GM19035 (cell line): ENCODE measurements at regions not wholly inside any gene's neighbourhood (a gene's known extent, or its start where the extent isn't known, plus 50 kb on each side); places are given as distances from the start of the nearest gene placed in this dataset.
"Not testable (repeated sequence)": the region's sequence is repeated elsewhere in the genome, so short reads cannot be mapped to it uniquely, and the experiment has no call there.

Experiments used
- ATAC-seq: cut with Tn5 transposase; IDR thresholded peaks from one replicate; pipeline ENCODE4 v1.9.1; 2021; ENCODE audit not compliant: unreplicated experiment

GRCh38 chr17:16870253-16871245, 101.4 kb downstream of the TNFRSF13B start:
- no peak for ATAC-seq

- not testable (repeated sequence) for ATAC-seq
Observed at GRCh38 chr17:16869531-16870252, 102.2 kb downstream of the TNFRSF13B start.

DNA sequence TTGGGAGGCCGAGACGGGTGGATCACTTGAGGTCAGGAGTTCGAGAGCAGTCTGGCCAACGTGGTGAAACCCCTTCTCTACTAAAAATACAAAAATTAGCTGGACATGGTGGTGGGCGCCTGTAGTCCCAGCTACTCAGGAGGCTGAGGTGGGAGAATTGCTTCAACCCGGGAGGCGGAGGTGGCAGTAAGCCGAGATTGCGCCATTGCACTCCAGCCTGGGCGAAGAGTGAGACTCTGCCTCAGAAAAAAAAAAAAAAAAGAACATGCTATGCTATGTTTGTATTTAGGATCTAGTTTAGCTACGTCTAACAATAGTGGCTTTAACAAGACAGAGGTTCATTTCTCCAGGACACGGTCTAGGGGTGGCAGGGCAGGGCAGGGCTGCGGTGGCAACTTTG, 103.3 kb downstream of the TNFRSF13B start:
- ATAC-seq = not testable (repeated sequence)

DNA sequence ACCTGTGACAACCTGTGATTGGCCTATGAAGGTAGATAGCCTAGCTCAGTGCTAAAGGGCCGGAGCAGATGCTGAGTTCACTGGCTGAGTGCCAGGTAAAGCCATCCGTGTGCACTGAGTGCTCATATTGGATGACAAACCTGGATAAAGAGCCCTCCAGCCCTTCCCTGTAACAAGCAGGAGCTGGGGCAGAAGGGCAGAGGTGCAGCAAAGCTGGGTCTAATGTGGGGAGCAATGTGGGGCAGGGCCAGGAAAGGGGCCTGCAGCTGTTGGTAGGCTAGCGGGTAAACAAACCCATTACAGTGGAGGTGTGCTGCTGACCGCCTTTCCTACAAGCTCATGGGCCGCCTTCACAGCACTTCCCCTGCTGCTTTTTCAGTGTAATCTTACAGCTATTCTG, 104.4 kb downstream of the TNFRSF13B start:
- not testable (repeated sequence) for ATAC-seq

- ATAC-seq = not testable (repeated sequence)
Observed at GRCh38 chr17:16866841-16867240, 105.1 kb downstream of the TNFRSF13B start.

GRCh38 chr17:16866436-16866835, 105.5 kb downstream of the TNFRSF13B start:
- no peak for ATAC-seq

DNA sequence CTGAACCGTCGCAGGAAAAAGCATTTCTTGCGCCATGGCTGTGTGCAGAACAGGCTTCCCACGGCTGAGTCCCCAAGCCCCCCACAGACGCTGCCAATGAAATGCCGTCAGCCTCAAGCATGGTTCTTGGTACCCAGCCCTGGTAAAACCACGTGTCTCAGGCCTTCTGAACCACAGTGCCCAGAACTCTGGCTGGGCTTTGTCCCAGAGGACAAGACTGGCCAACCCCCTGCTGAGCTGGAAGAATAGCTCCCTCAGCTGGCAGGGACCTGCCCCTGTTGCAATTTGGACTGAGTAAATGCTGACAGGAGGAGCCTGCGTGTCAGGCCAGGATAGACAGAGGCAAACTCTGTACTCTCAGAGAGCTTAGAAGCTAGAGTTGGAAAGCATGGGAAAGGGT, 106.2 kb downstream of the TNFRSF13B start:
- not testable (repeated sequence) for ATAC-seq

- ATAC-seq = not testable (repeated sequence)
Observed at GRCh38 chr17:16865077-16865613, 106.8 kb downstream of the TNFRSF13B start.

DNA sequence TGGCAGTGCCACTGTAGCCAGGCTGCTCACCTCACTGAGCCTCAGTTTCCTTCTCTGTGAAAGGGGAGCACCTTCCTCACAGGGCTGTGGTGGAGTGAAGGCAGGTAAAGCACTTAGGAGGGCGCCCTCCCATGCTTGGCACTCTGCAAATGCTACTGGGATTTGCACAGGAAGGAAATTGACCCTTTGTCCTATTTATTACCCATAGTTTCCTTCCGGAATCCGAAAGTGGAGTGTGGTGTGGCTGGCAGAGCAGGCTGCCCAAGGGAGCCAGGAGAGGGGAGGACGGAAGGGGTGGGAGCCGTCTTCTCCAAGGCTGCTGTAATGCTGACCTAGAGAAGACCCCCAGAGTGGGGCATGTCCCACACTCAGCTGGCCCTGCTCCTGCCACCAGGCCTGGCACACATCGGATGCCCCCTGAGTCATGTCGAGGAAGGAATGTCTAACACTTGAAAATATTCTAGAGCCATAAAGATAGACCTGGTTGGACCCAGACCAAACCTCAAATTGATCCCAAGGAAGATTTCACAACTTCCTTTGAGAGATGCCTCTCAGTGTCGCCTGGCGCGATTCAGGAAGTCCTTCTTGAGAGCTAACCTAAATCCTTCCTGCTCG, 107.3 kb downstream of the TNFRSF13B start:
- not testable (repeated sequence) for ATAC-seq

DNA sequence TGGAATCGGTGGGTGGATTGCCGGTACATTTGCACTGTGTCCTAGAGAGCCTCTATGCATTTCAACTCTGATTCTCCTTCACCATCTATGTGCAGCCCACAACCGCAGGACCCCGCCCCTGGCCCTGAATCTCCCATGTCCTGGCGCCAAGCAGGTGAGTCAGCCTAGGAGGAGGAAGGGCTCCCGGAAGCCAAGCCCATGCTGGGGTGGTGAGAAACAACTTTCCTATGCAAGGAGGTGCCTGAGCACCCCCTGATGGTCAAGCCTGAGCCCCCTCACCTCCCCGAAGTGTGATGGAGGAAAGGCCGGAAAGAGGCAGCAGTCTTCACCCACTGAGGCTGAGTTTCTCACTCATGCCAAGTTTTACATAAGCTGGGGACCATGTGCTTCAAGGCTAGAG, 110.8 kb downstream of the TNFRSF13B start:
- not testable (repeated sequence) for ATAC-seq

DNA sequence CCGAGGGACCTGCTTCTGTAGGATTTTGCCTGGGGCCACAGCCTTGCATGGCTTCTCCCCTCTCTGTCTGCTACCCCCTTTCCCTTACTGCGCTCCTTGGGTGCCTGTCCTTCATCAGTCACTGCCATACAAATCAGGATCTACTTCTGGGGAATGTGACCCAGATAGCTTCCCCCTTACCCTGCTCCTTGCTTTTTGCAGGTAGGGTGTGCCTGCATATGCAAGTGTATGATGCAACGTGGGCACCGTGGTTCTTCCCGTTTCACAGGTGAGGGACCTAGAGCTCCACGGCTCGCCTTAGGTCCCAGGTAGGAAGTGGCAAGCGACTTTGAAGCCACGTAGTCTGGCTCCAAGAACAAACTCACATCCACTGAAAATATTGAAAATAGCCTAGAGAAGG, 111.5 kb downstream of the TNFRSF13B start:
- not testable (repeated sequence) for ATAC-seq

GRCh38 chr17:16859515-16859914, 112.4 kb downstream of the TNFRSF13B start:
- not testable (repeated sequence) for ATAC-seq

DNA sequence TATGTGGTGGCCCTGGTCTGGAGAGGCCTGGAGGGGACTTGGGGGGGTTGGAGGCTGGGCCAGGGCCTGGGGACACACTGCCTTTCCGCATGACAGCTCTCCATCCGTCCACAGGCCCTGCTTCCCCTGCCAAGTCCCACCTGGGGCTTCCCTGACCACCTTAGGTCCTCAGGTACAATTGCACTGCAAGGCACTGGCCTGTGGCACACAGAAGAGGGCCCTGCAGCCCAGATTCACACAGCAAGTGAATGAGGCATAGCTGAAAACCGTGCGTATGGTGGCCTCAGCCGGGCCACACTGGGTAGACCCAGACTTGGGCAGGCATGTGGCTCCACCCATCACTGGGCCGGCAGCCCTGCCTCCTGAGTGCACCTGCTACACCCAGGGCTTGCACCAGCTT, 114.2 kb downstream of the TNFRSF13B start:
- ATAC-seq = not testable (repeated sequence)

GRCh38 chr17:16856846-16857245, 115.1 kb downstream of the TNFRSF13B start:
- not testable (repeated sequence) for ATAC-seq

DNA sequence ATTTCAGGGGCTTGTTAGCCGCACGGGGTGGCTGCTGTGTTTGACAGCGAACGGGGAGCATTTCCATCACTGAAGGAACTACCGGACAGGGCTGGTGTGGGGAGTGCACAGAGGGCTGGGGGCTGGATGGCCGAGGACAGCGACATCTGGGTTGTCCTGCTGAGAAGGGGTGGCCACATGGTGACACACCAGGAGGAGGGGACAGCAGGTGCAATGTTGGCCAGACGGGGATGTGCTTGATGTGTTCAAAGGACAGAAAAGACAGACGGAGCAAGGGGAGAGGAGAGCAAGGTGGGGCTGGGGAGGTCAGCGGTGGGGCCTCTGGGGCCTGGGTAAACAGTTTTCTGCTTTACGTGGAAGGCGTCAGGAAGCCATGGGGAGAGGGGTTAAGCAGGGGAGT, 115.7 kb downstream of the TNFRSF13B start:
- not testable (repeated sequence) for ATAC-seq

- not testable (repeated sequence) for ATAC-seq
Observed at GRCh38 chr17:16854636-16855035, 117.3 kb downstream of the TNFRSF13B start.

DNA sequence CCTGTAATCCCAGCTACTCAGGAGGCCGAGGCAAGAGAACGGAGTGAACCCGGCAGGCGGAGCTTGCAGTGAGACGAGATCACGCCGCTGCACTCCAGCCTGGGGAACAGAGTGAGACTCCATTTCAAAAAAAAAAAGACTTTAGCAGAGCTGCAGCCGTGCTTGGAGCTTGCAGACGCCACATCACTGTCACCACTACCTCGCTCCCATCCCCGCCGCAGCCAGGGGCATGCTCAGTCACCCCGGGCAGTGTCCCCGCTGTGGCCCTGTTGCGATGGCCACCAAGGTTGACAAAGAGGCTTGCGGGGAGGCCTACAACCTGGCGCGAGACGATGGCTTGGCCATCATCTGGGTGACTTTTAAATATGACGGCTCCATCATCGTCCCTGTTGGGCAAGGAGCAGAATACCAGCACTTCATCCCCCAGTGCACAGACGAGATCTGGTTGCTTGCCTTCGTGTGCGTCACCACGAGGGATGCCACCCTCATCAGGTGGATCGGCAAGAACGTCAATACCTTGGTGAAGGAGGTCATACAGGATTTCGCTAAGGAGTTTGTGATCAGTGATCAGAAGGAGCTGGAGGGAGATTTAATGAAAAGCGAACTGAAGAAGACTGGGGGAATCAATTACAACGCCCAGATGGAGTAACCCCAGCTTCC, 118.1 kb downstream of the TNFRSF13B start:
- ATAC-seq = no peak

GRCh38 chr17:16849861-16850260, 122.1 kb downstream of the TNFRSF13B start:
- ATAC-seq = not testable (repeated sequence)

GRCh38 chr17:16848997-16849396, 122.9 kb downstream of the TNFRSF13B start:
- not testable (repeated sequence) for ATAC-seq

DNA sequence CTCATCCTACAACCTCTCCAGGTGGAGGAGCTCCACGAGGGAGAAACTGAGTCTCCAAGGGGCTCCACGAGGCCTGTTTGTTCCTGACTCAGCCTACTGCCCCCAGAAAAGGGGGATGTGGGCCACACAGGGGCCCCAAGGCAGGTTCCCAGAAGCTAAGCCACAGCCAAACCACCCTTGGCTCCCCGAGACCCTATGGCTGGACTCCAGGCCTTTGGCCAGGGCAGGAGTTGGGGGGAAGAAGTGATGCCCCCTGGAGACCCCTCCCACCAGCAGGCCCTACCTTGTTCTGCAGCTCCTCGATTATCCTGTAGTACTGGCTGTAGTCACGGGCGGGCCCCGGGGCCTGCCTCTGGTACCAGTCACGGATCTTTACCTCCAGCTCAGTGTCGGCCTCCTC, 126.8 kb downstream of the TNFRSF13B start:
- not testable (repeated sequence) for ATAC-seq
